ENCODE measurements at regions not wholly inside any gene's neighbourhood (a gene's known extent, or its start where the extent isn't known, plus 50 kb on each side); places are given as distances from the start of the nearest gene placed in this dataset.

- H3K4me3 ChIP-seq (ENCODE audit: low read depth, low read length): no peak overlapping the region
- peak; percentile 88 for DNase-seq (ENCODE audit: low read depth)
- TF ChIP-seq, protein P1, sequence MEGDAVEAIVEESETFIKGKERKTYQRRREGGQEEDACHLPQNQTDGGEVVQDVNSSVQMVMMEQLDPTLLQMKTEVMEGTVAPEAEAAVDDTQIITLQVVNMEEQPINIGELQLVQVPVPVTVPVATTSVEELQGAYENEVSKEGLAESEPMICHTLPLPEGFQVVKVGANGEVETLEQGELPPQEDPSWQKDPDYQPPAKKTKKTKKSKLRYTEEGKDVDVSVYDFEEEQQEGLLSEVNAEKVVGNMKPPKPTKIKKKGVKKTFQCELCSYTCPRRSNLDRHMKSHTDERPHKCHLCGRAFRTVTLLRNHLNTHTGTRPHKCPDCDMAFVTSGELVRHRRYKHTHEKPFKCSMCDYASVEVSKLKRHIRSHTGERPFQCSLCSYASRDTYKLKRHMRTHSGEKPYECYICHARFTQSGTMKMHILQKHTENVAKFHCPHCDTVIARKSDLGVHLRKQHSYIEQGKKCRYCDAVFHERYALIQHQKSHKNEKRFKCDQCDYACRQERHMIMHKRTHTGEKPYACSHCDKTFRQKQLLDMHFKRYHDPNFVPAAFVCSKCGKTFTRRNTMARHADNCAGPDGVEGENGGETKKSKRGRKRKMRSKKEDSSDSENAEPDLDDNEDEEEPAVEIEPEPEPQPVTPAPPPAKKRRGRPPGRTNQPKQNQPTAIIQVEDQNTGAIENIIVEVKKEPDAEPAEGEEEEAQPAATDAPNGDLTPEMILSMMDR (IDR thresholded peaks at IDR 0.05; ENCODE audit: insufficient read depth, low read depth, low read length): no peak
These were observed 113.4 kb upstream of the PKDCC start for GRCh38 chr2:41934329-41934958.

DNA sequence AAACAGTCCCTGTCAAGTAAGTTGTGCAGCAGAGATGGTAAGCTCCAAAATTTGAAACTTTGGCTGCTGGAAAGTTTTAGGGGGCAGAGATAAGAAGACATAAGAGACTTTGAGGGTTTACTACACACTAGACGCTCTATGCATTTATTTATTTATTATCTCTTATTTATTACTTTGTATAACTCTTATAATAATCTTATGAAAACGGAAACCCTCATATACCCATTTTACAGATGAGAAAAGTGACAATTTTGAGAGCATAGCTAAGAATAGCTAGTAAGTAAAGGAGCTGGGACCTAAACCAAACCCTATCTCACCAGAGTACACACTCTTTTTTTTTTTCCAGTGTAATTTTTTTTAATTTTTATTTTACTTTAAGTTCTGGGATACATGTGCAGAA lies 112.8 kb upstream of the PKDCC start:
- no peak for DNase-seq (ENCODE audit: low read depth)
- no peak overlapping the region for H3K4me3 ChIP-seq (ENCODE audit: low read depth, low read length)
- TF ChIP-seq, protein P1 (IDR thresholded peaks at IDR 0.05; ENCODE audit: insufficient read depth, low read depth, low read length): no peak

DNA sequence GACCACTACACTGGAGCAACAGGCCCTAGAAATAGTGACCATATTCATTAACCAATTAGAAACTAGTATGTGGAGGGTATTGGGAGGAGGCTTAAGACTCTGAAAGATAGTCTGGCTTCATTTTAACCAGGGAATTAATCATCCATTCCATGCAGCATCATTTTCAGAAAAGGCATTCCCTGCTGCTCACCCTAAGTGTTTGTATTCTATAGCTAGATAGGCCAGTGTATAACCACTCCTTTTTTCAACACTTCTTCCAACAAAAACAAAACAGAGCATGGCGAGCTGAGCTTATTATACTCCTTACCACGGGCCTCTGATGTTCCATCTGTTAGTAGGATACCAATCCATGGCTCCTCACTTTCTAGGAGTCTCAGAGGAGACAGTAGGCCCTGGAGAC lies 112.0 kb upstream of the PKDCC start:
- DNase-seq (ENCODE audit: low read depth): no peak
- TF ChIP-seq, protein P1 (IDR thresholded peaks at IDR 0.05; ENCODE audit: insufficient read depth, low read depth, low read length): no peak
- no peak overlapping the region for H3K4me3 ChIP-seq (ENCODE audit: low read depth, low read length)

DNA sequence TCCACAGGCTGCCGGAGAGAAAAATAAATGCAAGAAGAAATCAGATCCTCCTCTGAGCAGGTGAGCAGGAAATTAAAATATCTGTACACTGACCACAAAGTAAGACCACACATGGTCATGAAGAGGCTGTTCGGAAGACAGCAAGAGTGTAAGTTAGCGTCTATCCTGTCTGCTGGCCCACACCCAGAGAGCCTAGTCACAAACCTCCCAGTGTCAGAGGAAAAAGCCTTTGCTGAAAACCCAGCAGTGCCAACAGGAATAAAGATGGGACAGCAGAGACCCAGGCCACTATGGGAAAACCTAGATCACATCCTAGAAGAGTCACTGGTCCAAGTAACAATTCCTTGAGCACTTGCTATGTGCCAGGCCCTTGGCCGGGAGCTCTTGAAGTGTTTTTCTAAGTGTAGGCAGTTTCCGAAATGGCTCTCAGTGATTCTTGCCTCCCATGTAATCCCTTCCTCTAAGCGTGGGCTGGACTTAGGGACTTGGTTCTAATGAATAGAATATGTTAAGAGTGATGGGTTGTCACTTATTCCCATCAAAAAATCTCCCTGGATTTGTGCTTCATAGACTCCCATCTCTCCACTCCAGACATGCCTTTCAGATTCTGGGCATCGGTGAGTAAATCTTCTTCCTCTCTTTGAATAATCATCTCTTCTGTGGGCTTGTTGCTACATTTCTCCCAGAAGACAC lies 110.9 kb upstream of the PKDCC start:
- TF ChIP-seq, protein P1 (IDR thresholded peaks at IDR 0.05; ENCODE audit: insufficient read depth, low read depth, low read length): no peak
- DNase-seq (ENCODE audit: low read depth): no peak
- no peak overlapping the region for H3K4me3 ChIP-seq (ENCODE audit: low read depth, low read length)

DNA sequence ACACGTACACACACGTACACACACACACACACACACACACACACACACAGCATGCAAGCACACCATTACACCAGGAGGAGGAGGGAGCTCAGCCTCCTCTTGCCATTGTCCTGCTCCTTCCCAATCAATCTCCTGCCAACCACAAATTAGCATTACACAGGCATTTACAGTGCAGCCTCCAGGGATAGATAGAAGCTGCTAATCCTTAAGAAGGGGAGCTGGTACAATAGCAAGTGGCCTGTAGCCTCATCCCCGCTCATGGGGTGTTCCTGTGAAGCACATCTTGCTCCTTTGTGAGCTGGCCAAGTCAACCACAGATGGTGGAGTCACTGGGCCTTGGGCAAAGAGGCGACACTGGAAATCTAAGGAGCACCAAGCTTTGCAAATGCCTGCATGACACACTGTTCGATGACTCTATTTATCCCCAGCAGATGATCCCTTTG lies 110.3 kb upstream of the PKDCC start:
- no peak overlapping the region for H3K4me3 ChIP-seq (ENCODE audit: low read depth, low read length)
- TF ChIP-seq, protein P1 (IDR thresholded peaks at IDR 0.05; ENCODE audit: insufficient read depth, low read depth, low read length): no peak
- no peak for DNase-seq (ENCODE audit: low read depth)

- DNase-seq (ENCODE audit: low read depth): peak; percentile 83
- TF ChIP-seq, protein P1 (IDR thresholded peaks at IDR 0.05; ENCODE audit: insufficient read depth, low read depth, low read length): no peak
- no peak overlapping the region for H3K4me3 ChIP-seq (ENCODE audit: low read depth, low read length)
These were observed 109.7 kb upstream of the PKDCC start for GRCh38 chr2:41937921-41938708.

Measured in fibroblast of villous mesenchyme (primary cell).